GM21390 (cell line): ENCODE measurements at regions not wholly inside any gene's neighbourhood (a gene's known extent, or its start where the extent isn't known, plus 50 kb on each side); places are given as distances from the start of the nearest gene placed in this dataset.

Experiments used
- ATAC-seq: cut with Tn5 transposase; IDR thresholded peaks from one replicate; pipeline ENCODE4 v1.9.1; 2021; ENCODE audit not compliant: unreplicated experiment

- no peak for ATAC-seq
Observed at GRCh38 chr15:62783303-62783957, 259.1 kb upstream of the TPM1 start.

- ATAC-seq: no peak
Observed at GRCh38 chr15:62785881-62786828, 256.4 kb upstream of the TPM1 start.

- no peak for ATAC-seq
Observed at GRCh38 chr15:62787401-62787800, 255.1 kb upstream of the TPM1 start.

GRCh38 chr15:62788224-62788623 lies 254.3 kb upstream of the TPM1 start:
- no peak for ATAC-seq

GRCh38 chr15:62790546-62790945 lies 252.0 kb upstream of the TPM1 start:
- no peak for ATAC-seq

GRCh38 chr15:62791694-62792093 lies 250.9 kb upstream of the TPM1 start:
- ATAC-seq: no peak

GRCh38 chr15:62792986-62793751 lies 249.4 kb upstream of the TPM1 start:
- ATAC-seq: no peak

- no peak for ATAC-seq
Observed at GRCh38 chr15:62793752-62794144, 248.8 kb upstream of the TPM1 start.

GRCh38 chr15:62795171-62795570 lies 247.4 kb upstream of the TPM1 start:
- no peak for ATAC-seq

GRCh38 chr15:62795700-62796695 lies 246.5 kb upstream of the TPM1 start:
- no peak for ATAC-seq

GRCh38 chr15:62797171-62797570 lies 245.4 kb upstream of the TPM1 start:
- no peak for ATAC-seq

- no peak for ATAC-seq
Observed at GRCh38 chr15:62798536-62798935, 244.0 kb upstream of the TPM1 start.

- ATAC-seq: no peak
Observed at GRCh38 chr15:62799037-62799436, 243.5 kb upstream of the TPM1 start.

- no peak for ATAC-seq
Observed at GRCh38 chr15:62799919-62800318, 242.6 kb upstream of the TPM1 start.

- ATAC-seq: no peak
Observed at GRCh38 chr15:62802612-62803011, 239.9 kb upstream of the TPM1 start.

- ATAC-seq: no peak
Observed at GRCh38 chr15:62803856-62804400, 238.6 kb upstream of the TPM1 start.

GRCh38 chr15:62805502-62805901 lies 237.0 kb upstream of the TPM1 start:
- ATAC-seq: no peak

GRCh38 chr15:62807539-62808130 lies 234.9 kb upstream of the TPM1 start:
- no peak for ATAC-seq

GRCh38 chr15:62809115-62809967 lies 233.2 kb upstream of the TPM1 start:
- ATAC-seq: no peak
